GM12872 (cell line): ENCODE measurements at regions not wholly inside any gene's neighbourhood (a gene's known extent, or its start where the extent isn't known, plus 50 kb on each side); places are given as distances from the start of the nearest gene placed in this dataset.

ENCODE experiments used
- TF ChIP-seq, protein P1 (sequence below): IDR thresholded peaks from 3 replicates; pipeline ENCODE4 v1.5.1; 2011; ENCODE audit warnings: low read depth, mild to moderate bottlenecking, low read length, moderate library complexity; ENCODE audit not compliant: insufficient read depth

- TF ChIP-seq, protein P1, sequence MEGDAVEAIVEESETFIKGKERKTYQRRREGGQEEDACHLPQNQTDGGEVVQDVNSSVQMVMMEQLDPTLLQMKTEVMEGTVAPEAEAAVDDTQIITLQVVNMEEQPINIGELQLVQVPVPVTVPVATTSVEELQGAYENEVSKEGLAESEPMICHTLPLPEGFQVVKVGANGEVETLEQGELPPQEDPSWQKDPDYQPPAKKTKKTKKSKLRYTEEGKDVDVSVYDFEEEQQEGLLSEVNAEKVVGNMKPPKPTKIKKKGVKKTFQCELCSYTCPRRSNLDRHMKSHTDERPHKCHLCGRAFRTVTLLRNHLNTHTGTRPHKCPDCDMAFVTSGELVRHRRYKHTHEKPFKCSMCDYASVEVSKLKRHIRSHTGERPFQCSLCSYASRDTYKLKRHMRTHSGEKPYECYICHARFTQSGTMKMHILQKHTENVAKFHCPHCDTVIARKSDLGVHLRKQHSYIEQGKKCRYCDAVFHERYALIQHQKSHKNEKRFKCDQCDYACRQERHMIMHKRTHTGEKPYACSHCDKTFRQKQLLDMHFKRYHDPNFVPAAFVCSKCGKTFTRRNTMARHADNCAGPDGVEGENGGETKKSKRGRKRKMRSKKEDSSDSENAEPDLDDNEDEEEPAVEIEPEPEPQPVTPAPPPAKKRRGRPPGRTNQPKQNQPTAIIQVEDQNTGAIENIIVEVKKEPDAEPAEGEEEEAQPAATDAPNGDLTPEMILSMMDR: no peak
Observed at GRCh38 chrX:39948582-39948981, 149.2 kb downstream of the BCOR start.

DNA sequence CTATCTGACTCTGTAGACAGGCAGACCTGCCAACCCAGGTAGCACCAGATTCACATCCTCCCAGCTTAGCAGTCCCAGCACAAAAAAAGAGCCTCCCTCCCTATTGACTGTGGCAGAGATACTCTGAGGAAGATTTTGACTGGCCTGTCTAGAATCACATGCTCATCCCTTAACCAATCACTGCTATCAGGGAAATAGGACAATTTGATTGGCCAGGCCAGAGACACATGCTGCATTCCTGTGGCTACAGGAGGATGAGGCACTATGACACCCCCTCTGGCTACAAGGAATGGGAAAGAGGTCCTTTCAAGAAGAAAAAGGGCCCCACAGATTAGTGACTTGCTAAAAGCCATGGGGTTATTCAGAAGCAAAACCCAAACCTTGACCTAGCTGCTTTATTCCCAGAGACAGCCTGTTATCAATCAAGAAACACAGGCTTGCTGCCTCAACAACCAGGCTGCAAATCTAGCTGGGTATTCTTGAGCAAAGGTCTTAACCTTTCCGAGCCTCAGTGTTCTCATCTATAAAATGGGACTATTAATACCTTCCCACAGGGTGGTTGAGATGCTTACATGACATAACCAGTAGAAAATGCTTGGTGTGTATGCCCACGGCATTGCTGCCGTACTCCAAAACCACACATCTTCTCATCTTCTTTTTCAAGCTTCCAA is 147.6 kb downstream of the BCOR start:
- TF ChIP-seq, protein P1: no peak

DNA sequence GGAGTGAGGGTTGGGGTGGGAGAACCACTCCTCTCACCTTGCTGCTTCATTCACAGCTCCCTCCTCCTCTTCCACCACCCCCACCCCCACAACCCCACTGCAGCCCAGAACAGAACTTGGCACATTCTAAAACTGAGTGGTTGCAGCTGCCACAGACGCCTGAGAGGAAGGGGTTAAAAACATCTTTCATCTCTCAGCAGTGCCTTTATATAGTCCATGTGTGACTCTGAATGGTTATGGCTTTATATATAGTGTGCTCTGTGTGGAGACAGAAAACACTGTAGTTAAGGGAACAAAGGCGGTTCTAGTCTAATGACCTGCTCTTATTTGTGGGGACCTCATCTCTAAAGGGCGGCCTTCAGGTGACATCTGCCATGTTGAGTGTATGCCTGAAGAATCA is 144.8 kb downstream of the BCOR start:
- TF ChIP-seq, protein P1: no peak

- TF ChIP-seq, protein P1: no peak
Observed at GRCh38 chrX:39953879-39954278, 143.9 kb downstream of the BCOR start.

- TF ChIP-seq, protein P1: no peak
Observed at GRCh38 chrX:39954851-39955250, 142.9 kb downstream of the BCOR start.

- TF ChIP-seq, protein P1: no peak
Observed at GRCh38 chrX:39955625-39956024, 142.1 kb downstream of the BCOR start.

DNA sequence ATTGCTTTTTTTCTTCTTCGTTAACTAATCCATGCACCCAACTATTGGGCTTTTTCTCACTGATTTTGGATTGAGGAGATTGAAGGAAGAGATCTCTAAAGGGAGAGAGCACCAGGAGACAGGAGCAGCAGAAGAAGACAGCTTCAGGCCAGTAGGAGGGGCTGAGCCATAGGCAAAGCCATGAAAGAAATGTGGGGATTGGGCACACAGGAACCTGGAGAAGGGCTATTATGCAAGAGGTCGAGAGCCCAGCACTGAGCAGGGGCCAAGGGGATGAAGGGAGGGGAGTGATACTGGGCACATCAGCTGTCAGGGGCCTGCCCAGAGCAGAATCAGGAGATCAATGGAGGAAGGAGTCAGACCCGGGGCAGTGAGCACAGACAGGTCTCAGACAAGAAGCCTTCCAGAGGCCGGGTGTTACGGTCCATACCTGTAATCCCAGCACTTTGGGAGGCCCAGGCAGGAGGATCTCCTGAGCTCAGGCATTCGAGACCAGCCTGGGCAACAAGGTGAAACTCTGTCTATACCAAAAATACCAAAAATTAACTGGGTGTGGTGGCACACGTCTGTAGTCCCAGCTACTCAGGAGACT is 140.9 kb downstream of the BCOR start:
- TF ChIP-seq, protein P1: no peak
